Vagina (tissue), 2 donors: ENCODE measurements at regions not wholly inside any gene's neighbourhood (a gene's known extent, or its start where the extent isn't known, plus 50 kb on each side); places are given as distances from the start of the nearest gene placed in this dataset.

Experiments used
- DNase-seq, 2 donors: peaks; one replicate each; pipeline ENCODE4 v3.0.0-alpha.2; 2017; ENCODE audit errors: extremely low spot score in 2 of 2
- H3K27ac ChIP-seq: fragments of 200-600 bp; sonication (generic); one replicate; pipeline ENCODE4 v1.5.1; 2019
- H3K27me3 ChIP-seq: fragments of 200-600 bp; sonication (generic); one replicate; pipeline ENCODE4 v1.5.1; 2019
- H3K36me3 ChIP-seq, 2 donors: fragments of 200-600 bp; sonication (generic); one replicate each; pipeline ENCODE4 v1.5.1; 2017 to 2019
- H3K4me1 ChIP-seq: fragments of 200-600 bp; sonication (generic); one replicate; pipeline ENCODE4 v1.5.1; 2019
- H3K4me3 ChIP-seq, 2 donors: fragments of 200-600 bp; sonication (generic); 1 replicate in 1 of 2; 2 replicates in 1 of 2; pipeline ENCODE4 v1.5.1; 2016 to 2019
- H3K9me3 ChIP-seq: fragments of 200-600 bp; sonication (generic); one replicate; pipeline ENCODE4 v1.5.1; 2019
- POLR2A ChIP-seq, 2 donors: fragments of 450-650 bp; IDR thresholded peaks; one replicate each; pipeline ENCODE4 v1.6.1; 2017; ENCODE audit warnings: antibody characterized with exemption in 2 of 2, mild to moderate bottlenecking in 2 of 2, moderate library complexity in 2 of 2
- POLR2AphosphoS5 ChIP-seq, 2 donors: sonication (generic); formaldehyde crosslinking; IDR thresholded peaks; one replicate each; pipeline ENCODE4 v1.9.0; 2017; ENCODE audit warnings: antibody characterized with exemption in 2 of 2, mild to moderate bottlenecking in 2 of 2, low read depth in 1 of 2; ENCODE audit not compliant: insufficient read depth in 1 of 2
- intact Hi-C: fragments of 100-400 bp; cut with DNase I; formaldehyde crosslinking; loops from one replicate; pipeline ENCODE4 v1.15.1; 2023
- TF ChIP-seq, protein P1 (sequence below), 3 experiments: fragments of 450-650 bp in 2 of 3; fragments of 200-600 bp in 1 of 3; sonication (generic) in 1 of 3; IDR thresholded peaks; one replicate each; pipeline ENCODE4 v1.5.1; 2017 to 2019; ENCODE audit warnings: antibody characterized with exemption in 3 of 3, mild to moderate bottlenecking in 2 of 3, moderate library complexity in 2 of 3

- no peak overlapping the region for H3K4me3 ChIP-seq
- H3K27me3 ChIP-seq: no peaks in the 10 kb centered on the region
- intact Hi-C loops: no loop called here
- no peaks in the 10 kb centered on the region for H3K36me3 ChIP-seq
- no peaks in the 10 kb centered on the region for H3K9me3 ChIP-seq
- peak in 1 of 2 donors; percentile 39 for TF ChIP-seq POLR2AphosphoS5 (IDR thresholded peaks at IDR 0.05; ENCODE audit: insufficient read depth in 1 of 2, low read depth in 1 of 2)
- TF ChIP-seq, protein P1, sequence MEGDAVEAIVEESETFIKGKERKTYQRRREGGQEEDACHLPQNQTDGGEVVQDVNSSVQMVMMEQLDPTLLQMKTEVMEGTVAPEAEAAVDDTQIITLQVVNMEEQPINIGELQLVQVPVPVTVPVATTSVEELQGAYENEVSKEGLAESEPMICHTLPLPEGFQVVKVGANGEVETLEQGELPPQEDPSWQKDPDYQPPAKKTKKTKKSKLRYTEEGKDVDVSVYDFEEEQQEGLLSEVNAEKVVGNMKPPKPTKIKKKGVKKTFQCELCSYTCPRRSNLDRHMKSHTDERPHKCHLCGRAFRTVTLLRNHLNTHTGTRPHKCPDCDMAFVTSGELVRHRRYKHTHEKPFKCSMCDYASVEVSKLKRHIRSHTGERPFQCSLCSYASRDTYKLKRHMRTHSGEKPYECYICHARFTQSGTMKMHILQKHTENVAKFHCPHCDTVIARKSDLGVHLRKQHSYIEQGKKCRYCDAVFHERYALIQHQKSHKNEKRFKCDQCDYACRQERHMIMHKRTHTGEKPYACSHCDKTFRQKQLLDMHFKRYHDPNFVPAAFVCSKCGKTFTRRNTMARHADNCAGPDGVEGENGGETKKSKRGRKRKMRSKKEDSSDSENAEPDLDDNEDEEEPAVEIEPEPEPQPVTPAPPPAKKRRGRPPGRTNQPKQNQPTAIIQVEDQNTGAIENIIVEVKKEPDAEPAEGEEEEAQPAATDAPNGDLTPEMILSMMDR (IDR thresholded peaks at IDR 0.05): no peak
- no peaks in the 10 kb centered on the region for H3K4me1 ChIP-seq
- no peak overlapping the region for H3K27ac ChIP-seq
- no peak for DNase-seq
Measured at GRCh38 chr20:11403711-11404110, 514.0 kb upstream of the BTBD3 start.

- Histone ChIP-seq H3K27ac (no peak overlapping the region), H3K36me3 (no peaks in the 10 kb centered on the region), H3K4me1 (no peaks in the 10 kb centered on the region), H3K27me3 (no peaks in the 10 kb centered on the region), H3K9me3 (no peaks in the 10 kb centered on the region), H3K4me3 (no peak overlapping the region)
- intact Hi-C loops: no loop called here
- no peak for TF ChIP-seq POLR2AphosphoS5 (IDR thresholded peaks at IDR 0.05; ENCODE audit: insufficient read depth in 1 of 2, low read depth in 1 of 2)
- TF ChIP-seq, protein P1 (IDR thresholded peaks at IDR 0.05): no peak
- no peak for DNase-seq
Measured at GRCh38 chr20:11406877-11407276, 510.8 kb upstream of the BTBD3 start.

DNA sequence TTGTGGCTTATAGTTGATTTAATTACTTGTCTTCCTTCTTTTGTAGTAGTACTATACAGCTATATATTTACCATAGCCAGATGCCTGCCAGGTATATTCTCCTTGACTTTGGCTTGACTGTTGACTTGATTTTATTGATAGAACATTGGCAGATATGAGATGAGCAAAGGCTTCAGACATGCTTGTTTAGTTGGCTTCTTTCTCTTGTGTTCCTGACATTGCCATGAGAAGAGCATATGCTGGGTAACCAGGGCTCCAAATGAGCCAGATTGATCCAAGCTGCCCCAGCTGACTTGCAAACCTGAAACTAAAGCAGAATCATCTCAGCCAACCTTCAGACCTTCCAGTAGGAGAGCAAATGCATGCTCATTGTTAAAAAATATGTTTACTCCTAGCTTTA is 508.1 kb upstream of the BTBD3 start:
- Histone ChIP-seq H3K4me3 (no peak overlapping the region), H3K27ac (no peak overlapping the region), H3K27me3 (no peaks in the 10 kb centered on the region), H3K9me3 (no peaks in the 10 kb centered on the region), H3K4me1 (no peaks in the 10 kb centered on the region), H3K36me3 (no peaks in the 10 kb centered on the region)
- DNase-seq: no peak
- intact Hi-C loops: no loop called here
- TF ChIP-seq POLR2AphosphoS5 (IDR thresholded peaks at IDR 0.05; ENCODE audit: insufficient read depth in 1 of 2, low read depth in 1 of 2) (no peak), POLR2A (IDR thresholded peaks at IDR 0.05) (no peak)
- TF ChIP-seq, protein P1 (IDR thresholded peaks at IDR 0.05): no peak

DNA sequence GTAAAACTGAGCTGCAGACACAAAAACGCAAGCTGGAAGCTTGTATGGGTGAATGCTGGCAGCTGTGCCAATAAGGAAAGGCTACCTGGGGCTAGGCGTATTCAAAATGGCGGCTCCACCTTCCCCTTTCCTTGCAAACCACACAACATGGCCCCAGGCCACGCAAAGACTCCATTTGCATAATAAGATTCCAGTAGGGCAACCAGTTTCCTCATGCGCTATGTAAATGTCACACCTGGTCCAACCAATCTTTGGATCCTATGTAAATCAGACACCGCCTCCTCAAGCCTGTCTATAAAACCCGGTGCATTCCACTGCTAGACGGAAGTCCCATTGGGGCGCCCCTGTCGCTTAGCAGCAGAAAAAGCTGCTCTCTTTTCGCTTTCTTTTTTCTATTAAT is 505.9 kb upstream of the BTBD3 start:
- no peak for DNase-seq
- TF ChIP-seq, protein P1 (IDR thresholded peaks at IDR 0.05): no peak
- TF ChIP-seq POLR2AphosphoS5 (IDR thresholded peaks at IDR 0.05; ENCODE audit: insufficient read depth in 1 of 2, low read depth in 1 of 2) (no peak), POLR2A (IDR thresholded peaks at IDR 0.05) (no peak)
- Histone ChIP-seq H3K27me3 (no peaks in the 10 kb centered on the region), H3K4me1 (no peaks in the 10 kb centered on the region), H3K27ac (no peak overlapping the region), H3K9me3 (no peaks in the 10 kb centered on the region), H3K4me3 (no peak overlapping the region), H3K36me3 (no peaks in the 10 kb centered on the region)
- intact Hi-C loops: no loop called here

DNA sequence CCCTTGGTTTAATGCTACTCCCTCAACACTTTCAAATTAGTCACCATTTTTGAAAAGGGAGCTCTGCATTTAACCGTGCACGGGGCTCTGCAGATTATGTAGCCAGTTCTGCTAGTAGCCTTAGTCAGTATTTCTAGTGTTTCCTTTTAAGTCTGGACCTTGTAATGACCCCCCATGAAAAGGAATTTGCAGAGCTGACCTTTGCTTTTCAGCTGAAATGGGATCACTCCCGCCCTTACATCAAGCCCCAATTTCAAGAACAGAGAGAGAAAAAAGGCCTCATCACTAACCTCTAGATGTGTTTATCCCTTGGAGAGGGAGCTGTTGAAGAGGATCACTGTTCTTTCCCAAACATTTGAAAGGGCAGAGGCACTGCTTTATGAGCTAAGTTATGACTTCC is 490.7 kb upstream of the BTBD3 start:
- TF ChIP-seq POLR2A (IDR thresholded peaks at IDR 0.05): no peak
- no peak for TF ChIP-seq POLR2AphosphoS5 (IDR thresholded peaks at IDR 0.05; ENCODE audit: insufficient read depth in 1 of 2, low read depth in 1 of 2)

DNA sequence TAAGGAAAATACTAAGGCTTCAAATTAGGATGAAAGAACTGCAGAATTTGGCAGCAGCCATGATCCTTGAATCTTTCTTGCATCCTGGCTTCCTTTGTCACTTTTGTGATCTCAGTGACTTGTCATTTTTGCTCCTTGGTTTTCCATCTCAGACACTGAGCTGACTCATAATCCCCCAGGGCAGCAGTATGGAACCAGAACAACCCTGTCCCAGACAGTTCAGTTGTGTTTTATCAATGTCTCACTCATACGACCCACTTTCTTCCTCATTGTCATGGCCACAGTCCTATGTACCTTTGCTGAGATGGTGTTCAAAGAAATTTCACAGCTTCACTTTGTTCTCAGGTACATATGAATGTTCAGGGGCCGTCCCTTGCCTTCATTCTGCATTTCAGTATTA is 488.5 kb upstream of the BTBD3 start:
- Histone ChIP-seq H3K27ac (no peak overlapping the region), H3K4me3 (no peak overlapping the region), H3K9me3 (no peaks in the 10 kb centered on the region), H3K27me3 (no peaks in the 10 kb centered on the region), H3K36me3 (no peaks in the 10 kb centered on the region), H3K4me1 (peaks cover 3% of the 10 kb centered on the region)
- TF ChIP-seq POLR2A (IDR thresholded peaks at IDR 0.05): no peak
- TF ChIP-seq POLR2AphosphoS5 (IDR thresholded peaks at IDR 0.05; ENCODE audit: insufficient read depth in 1 of 2, low read depth in 1 of 2): no peak
- DNase-seq: no peak
- intact Hi-C loops: no loop called here

More for the DNA sequence above, 490.7 kb upstream of the BTBD3 start:
- H3K27me3 ChIP-seq: no peaks in the 10 kb centered on the region
- peaks cover 3% of the 10 kb centered on the region for H3K4me1 ChIP-seq
- DNase-seq: no peak
- intact Hi-C loops: no loop called here
- H3K4me3 ChIP-seq: no peak overlapping the region
- no peaks in the 10 kb centered on the region for H3K9me3 ChIP-seq
- no peaks in the 10 kb centered on the region for H3K36me3 ChIP-seq
- H3K27ac ChIP-seq: no peak overlapping the region
